Natural killer cell (primary cell): ENCODE measurements at regions not wholly inside any gene's neighbourhood (a gene's known extent, or its start where the extent isn't known, plus 50 kb on each side); places are given as distances from the start of the nearest gene placed in this dataset.
A peak's percentile ranks its signal among the peaks of the same experiment; 100 is the strongest.

Experiments used
- ATAC-seq, 3 donors: fragments of 150-1000 bp in 2 of 3; fragments of 200-7000 bp in 1 of 3; cut with Tn5 transposase; 1 replicate in 1 of 3; 2 replicates in 2 of 3; pipeline ENCODE4 v1.10.0; 2021; ENCODE audit warnings: mild to moderate bottlenecking in 2 of 3, moderate library complexity in 2 of 3
- DNase-seq, 2 donors: peaks; one replicate each; pipeline versions ENCODE4 v3.0.0 to v3.0.0-alpha.2; 2013 to 2021; ENCODE audit warnings: mixed read lengths in 1 of 2
- H3K27ac ChIP-seq: one replicate; pipeline ENCODE4 v1.5.1; 2013; ENCODE audit warnings: mild to moderate bottlenecking, low read length
- H3K27me3 ChIP-seq: one replicate; pipeline ENCODE4 v1.6.1; 2013; ENCODE audit warnings: low read length; ENCODE audit not compliant: control insufficient read depth, insufficient read depth
- H3K36me3 ChIP-seq: one replicate; pipeline ENCODE4 v1.6.1; 2013; ENCODE audit warnings: low read length; ENCODE audit not compliant: control insufficient read depth, insufficient read depth
- H3K4me1 ChIP-seq: one replicate; pipeline ENCODE4 v1.6.1; 2013; ENCODE audit warnings: low read length; ENCODE audit not compliant: control insufficient read depth, insufficient read depth
- H3K4me3 ChIP-seq: one replicate; pipeline ENCODE4 v1.5.1; 2013; ENCODE audit warnings: low read length
- H3K9me3 ChIP-seq: one replicate; pipeline ENCODE4 v1.6.1; 2013; ENCODE audit warnings: low read length; ENCODE audit not compliant: control insufficient read depth, insufficient read depth
- H3K27ac Mint-ChIP-seq, 2 donors: one replicate each; pipeline ENCODE4 v1.8.0; 2022; ENCODE audit warnings: mild to moderate bottlenecking in 2 of 2, mixed read lengths in 2 of 2, moderate library complexity in 1 of 2
- H3K27me3 Mint-ChIP-seq, 2 donors: one replicate each; pipeline ENCODE4 v1.8.0; 2022; ENCODE audit warnings: low read depth in 2 of 2, mixed read lengths in 2 of 2
- H3K36me3 Mint-ChIP-seq: one replicate; pipeline ENCODE4 v1.8.0; 2022; ENCODE audit warnings: mixed read lengths
- H3K4me1 Mint-ChIP-seq, 2 donors: one replicate each; pipeline ENCODE4 v1.8.0; 2022; ENCODE audit warnings: mixed read lengths in 2 of 2
- H3K4me3 Mint-ChIP-seq: one replicate; pipeline ENCODE4 v1.8.0; 2022; ENCODE audit warnings: mild to moderate bottlenecking, moderate library complexity, mixed read lengths
- H3K9me3 Mint-ChIP-seq, 2 donors: one replicate each; pipeline ENCODE4 v1.8.0; 2022; ENCODE audit warnings: mixed read lengths in 2 of 2
- WGBS: methylation state at CpG from one replicate; pipeline ENCODE4 v1.1.7; 2013; ENCODE audit warnings: missing lambda C conversion rate; ENCODE audit not compliant: insufficient coverage; 5-methylcytosine and 5-hydroxymethylcytosine counted together
- intact Hi-C: fragments of 100-400 bp; cut with micrococcal nuclease; formaldehyde crosslinking; loops from one replicate; pipeline ENCODE4 v1.14.2; 2022
- TF ChIP-seq, protein P1 (sequence below): fragments of 200-600 bp; IDR thresholded peaks from one replicate; pipeline ENCODE4 v1.8.0; 2022; ENCODE audit warnings: antibody characterized with exemption

- no peaks in the 10 kb centered on the region for H3K36me3 Mint-ChIP-seq
- ATAC-seq: no peak
- DNase-seq: no peak
- no peak overlapping the region for H3K4me3 Mint-ChIP-seq
- TF ChIP-seq, protein P1, sequence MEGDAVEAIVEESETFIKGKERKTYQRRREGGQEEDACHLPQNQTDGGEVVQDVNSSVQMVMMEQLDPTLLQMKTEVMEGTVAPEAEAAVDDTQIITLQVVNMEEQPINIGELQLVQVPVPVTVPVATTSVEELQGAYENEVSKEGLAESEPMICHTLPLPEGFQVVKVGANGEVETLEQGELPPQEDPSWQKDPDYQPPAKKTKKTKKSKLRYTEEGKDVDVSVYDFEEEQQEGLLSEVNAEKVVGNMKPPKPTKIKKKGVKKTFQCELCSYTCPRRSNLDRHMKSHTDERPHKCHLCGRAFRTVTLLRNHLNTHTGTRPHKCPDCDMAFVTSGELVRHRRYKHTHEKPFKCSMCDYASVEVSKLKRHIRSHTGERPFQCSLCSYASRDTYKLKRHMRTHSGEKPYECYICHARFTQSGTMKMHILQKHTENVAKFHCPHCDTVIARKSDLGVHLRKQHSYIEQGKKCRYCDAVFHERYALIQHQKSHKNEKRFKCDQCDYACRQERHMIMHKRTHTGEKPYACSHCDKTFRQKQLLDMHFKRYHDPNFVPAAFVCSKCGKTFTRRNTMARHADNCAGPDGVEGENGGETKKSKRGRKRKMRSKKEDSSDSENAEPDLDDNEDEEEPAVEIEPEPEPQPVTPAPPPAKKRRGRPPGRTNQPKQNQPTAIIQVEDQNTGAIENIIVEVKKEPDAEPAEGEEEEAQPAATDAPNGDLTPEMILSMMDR: no peak
- Histone ChIP-seq H3K4me3 (no peak overlapping the region), H3K4me1 (peaks cover 5% of the 10 kb centered on the region), H3K9me3 (no peaks in the 10 kb centered on the region), H3K36me3 (peaks cover 12% of the 10 kb centered on the region), H3K27me3 (no peaks in the 10 kb centered on the region), H3K27ac (no peak overlapping the region)
- H3K4me1 Mint-ChIP-seq: peaks cover 13 to 23% of the 10 kb centered on the region in 2 donors
- H3K27ac Mint-ChIP-seq: no peak overlapping the region
- intact Hi-C loops: loop anchor here (5.0 kb wide), 1 partner anchor 972 kb away; no protein-coding TSS in a partner anchor
- no peaks in the 10 kb centered on the region for H3K27me3 Mint-ChIP-seq
- WGBS: 95% methylated on average over 12 of the region's 12 CpGs
- no peaks in the 10 kb centered on the region for H3K9me3 Mint-ChIP-seq
These were observed 141.0 kb downstream of the CRYBB2 start for GRCh38 chr22:25360411-25360810.

DNA sequence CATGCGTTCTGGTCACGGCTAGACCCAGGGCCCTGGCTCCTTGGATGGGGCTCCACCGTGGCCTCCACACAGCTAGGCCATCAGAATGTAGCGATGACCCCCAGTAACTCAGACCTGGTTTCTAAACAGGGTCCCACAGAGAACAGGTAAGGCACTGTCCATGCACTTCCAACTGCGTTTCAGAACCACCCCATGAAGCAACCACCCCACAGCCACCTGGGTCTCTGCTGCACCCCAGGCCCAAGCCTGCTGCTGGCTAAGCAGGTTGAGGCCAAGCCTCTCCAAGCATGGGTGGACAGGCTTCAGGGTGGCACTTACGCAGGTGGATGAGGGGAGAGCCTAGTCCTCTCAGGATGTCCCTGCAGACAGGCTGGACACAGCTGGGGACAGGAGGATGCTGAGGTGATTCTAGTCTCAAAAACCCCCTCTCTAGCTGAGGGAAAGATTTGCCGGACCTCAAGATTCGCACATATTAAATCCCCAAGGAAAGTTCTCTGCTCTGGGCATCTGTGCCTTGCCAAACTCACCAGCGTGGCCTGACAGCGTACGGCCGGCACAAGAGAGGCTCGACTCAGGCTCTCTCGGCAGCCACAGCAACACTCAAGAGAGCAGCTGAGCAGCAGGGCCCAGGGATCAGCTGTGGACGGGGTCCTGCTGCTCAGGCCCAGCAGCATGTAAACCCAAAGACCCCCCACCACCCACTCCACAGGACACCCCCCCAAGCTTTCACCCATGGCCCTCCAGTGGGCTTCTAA lies 141.6 kb downstream of the CRYBB2 start:
- 94% methylated on average over 15 of the region's 15 CpGs for WGBS
- H3K36me3 ChIP-seq: peaks cover 9% of the 10 kb centered on the region
- intact Hi-C loops: loop anchor here (5.0 kb wide), 1 partner anchor 971 kb away; no protein-coding TSS in a partner anchor

GRCh38 chr22:25361899-25362214 lies 142.4 kb downstream of the CRYBB2 start:
- ATAC-seq (peak in 1 of 3 donors; percentile 29), DNase-seq (no peak)
- Histone ChIP-seq H3K4me3 (no peak overlapping the region), H3K36me3 (peaks cover 8% of the 10 kb centered on the region), H3K27ac (no peak overlapping the region), H3K27me3 (no peaks in the 10 kb centered on the region), H3K9me3 (no peaks in the 10 kb centered on the region), H3K4me1 (peaks cover 5% of the 10 kb centered on the region)
- intact Hi-C loops: loop anchor here (5.0 kb wide), 1 partner anchor 970 kb away; no protein-coding TSS in a partner anchor
- H3K27me3 Mint-ChIP-seq: no peaks in the 10 kb centered on the region
- WGBS: 86% methylated on average over 4 of the region's 4 CpGs
- H3K27ac Mint-ChIP-seq: peak overlapping the region in 1 of 2 donors; percentile 31
- no peak overlapping the region for H3K4me3 Mint-ChIP-seq
- TF ChIP-seq, protein P1: no peak
- H3K36me3 Mint-ChIP-seq: no peaks in the 10 kb centered on the region
- no peaks in the 10 kb centered on the region for H3K9me3 Mint-ChIP-seq
- peaks cover 13 to 23% of the 10 kb centered on the region in 2 donors for H3K4me1 Mint-ChIP-seq

More for the DNA sequence above, 141.6 kb downstream of the CRYBB2 start:
- Histone ChIP-seq H3K9me3 (no peaks in the 10 kb centered on the region), H3K27me3 (no peaks in the 10 kb centered on the region), H3K27ac (no peak overlapping the region), H3K4me3 (no peak overlapping the region), H3K4me1 (peaks cover 5% of the 10 kb centered on the region)
- TF ChIP-seq, protein P1: no peak
- no peak overlapping the region for H3K27ac Mint-ChIP-seq
- peaks cover 13 to 23% of the 10 kb centered on the region in 2 donors for H3K4me1 Mint-ChIP-seq
- ATAC-seq: no peak
- DNase-seq: no peak
- no peaks in the 10 kb centered on the region for H3K36me3 Mint-ChIP-seq
- no peak overlapping the region for H3K4me3 Mint-ChIP-seq
- no peaks in the 10 kb centered on the region for H3K27me3 Mint-ChIP-seq
- H3K9me3 Mint-ChIP-seq: no peaks in the 10 kb centered on the region
